A549 (cell line): ENCODE measurements at regions not wholly inside any gene's neighbourhood (a gene's known extent, or its start where the extent isn't known, plus 50 kb on each side); places are given as distances from the start of the nearest gene placed in this dataset.

ENCODE experiments used
- CBX2 ChIP-seq: fragments of 200-600 bp; sonication (generic); IDR thresholded peaks from 2 replicates; pipeline ENCODE4 v1.6.1; 2016; ENCODE audit warnings: low read depth, mild to moderate bottlenecking, borderline replicate concordance
- CEBPB ChIP-seq, 2 experiments: fragments of >200 bp in 1 of 2; sonication (Bioruptor Twin) in 1 of 2; formaldehyde crosslinking in 1 of 2; IDR thresholded peaks; 2 replicates each; pipeline ENCODE4 v1.6.1; 2012 to 2016
- CTCF ChIP-seq: fragments of >200 bp; sonication (Bioruptor Twin); formaldehyde crosslinking; IDR thresholded peaks from 3 replicates; pipeline ENCODE4 v1.5.1; 2016
- POLR2A ChIP-seq: IDR thresholded peaks from 2 replicates; pipeline ENCODE4 v1.6.1; 2012; ENCODE audit warnings: mild to moderate bottlenecking, low read length
- POLR2AphosphoS2 ChIP-seq: conservative IDR thresholded peaks from 2 replicates; pipeline ENCODE4 v1.6.1; 2012; ENCODE audit warnings: low read length, improper control_type of control experiment, inconsistent platforms
- RAD21 ChIP-seq, 2 experiments: fragments of >200 bp in 1 of 2; sonication (Bioruptor Twin) in 1 of 2; formaldehyde crosslinking in 1 of 2; IDR thresholded peaks in 1 of 2; conservative IDR thresholded peaks in 1 of 2; 2 replicates in 1 of 2; 3 replicates in 1 of 2; pipeline ENCODE4 v1.6.1; 2012 to 2018; ENCODE audit warnings: inconsistent platforms in 1 of 2
- ZNF302 ChIP-seq: fragments of 250-450 bp; sonication (Bioruptor Pico); IDR thresholded peaks from 2 replicates; pipeline ENCODE4 v1.9.0; 2021; ENCODE audit warnings: inconsistent platforms, mild to moderate bottlenecking, moderate library complexity

- TF ChIP-seq CEBPB (IDR thresholded peaks at IDR 0.05) (no peak), CTCF (no peak), ZNF302 (no peak), POLR2AphosphoS2 (no peak), POLR2A (no peak), RAD21 (conservative IDR thresholded peaks at IDR 0.05 in 1 of 2, IDR thresholded peaks at IDR 0.05 in 1 of 2) (no peak), CBX2 (no peak)
Measured at GRCh38 chr2:17301437-17301836, 216.8 kb downstream of the RAD51AP2 start.
